ENCODE measurements at regions not wholly inside any gene's neighbourhood (a gene's known extent, or its start where the extent isn't known, plus 50 kb on each side); places are given as distances from the start of the nearest gene placed in this dataset.

GRCh38 chr7:66867198-66867790, 53.7 kb upstream of the TMEM248 start (continued):
- no peak for TF ChIP-seq JUNB (IDR thresholded peaks at IDR 0.05)
- no peak for TF ChIP-seq ZC3H11A (IDR thresholded peaks at IDR 0.05)
- TF ChIP-seq RFX5 (IDR thresholded peaks at IDR 0.05), result no peak
- TF ChIP-seq TFCP2L1 (CRISPR knock-in tag; IDR thresholded peaks at IDR 0.05), result no peak
- TF ChIP-seq FOSB (CRISPR knock-in tag; IDR thresholded peaks at IDR 0.05), result no peak
- TF ChIP-seq MYC (IDR thresholded peaks at IDR 0.05; ENCODE audit: borderline replicate concordance, low read length), result no peak
- TF ChIP-seq HOXA7 (CRISPR knock-in tag; IDR thresholded peaks at IDR 0.05), result no peak
- TF ChIP-seq ESRRA (IDR thresholded peaks at IDR 0.05; ENCODE audit: borderline replicate concordance, low read length), result no peak

- WGBS (ENCODE audit: missing lambda C conversion rate), result 90% methylated on average over 5 of the region's 5 CpGs
- Histone ChIP-seq H3K4me3 (no peak overlapping the region), H3K9me3 (no peaks in the 10 kb centered on the region), H3K27ac (no peak overlapping the region), H3K4me2 (no peak overlapping the region), H3K4me1 (no peaks in the 10 kb centered on the region)
- ATAC-seq, result no peak
- no peak for FAIRE-seq
- ChIA-PET POLR2A (interaction anchor here (1.1 kb wide), 1 partner anchor 25 kb away, joined by 3 read pairs; no protein-coding TSS in a partner anchor), CTCF (interaction anchor here (0.6 kb wide), 1 partner anchor 398 kb away, joined by 3 read pairs; no protein-coding TSS in a partner anchor)
- DNase-seq (ENCODE audit: low read depth in 1 of 2, low spot score in 1 of 2), result no peak
- TF ChIP-seq KDM5A (IDR thresholded peaks at IDR 0.05) (no peak), HEYL (CRISPR knock-in tag; IDR thresholded peaks at IDR 0.05) (no peak), MYC (IDR thresholded peaks at IDR 0.05; ENCODE audit: borderline replicate concordance, low read length) (no peak), SREBF2 (IDR thresholded peaks at IDR 0.05) (no peak), FOXS1 (CRISPR knock-in tag; IDR thresholded peaks at IDR 0.05) (no peak), ZFP36 (IDR thresholded peaks at IDR 0.05; ENCODE audit: borderline replicate concordance, partially characterized antibody) (no peak), SMC3 (IDR thresholded peaks at IDR 0.05) (no peak), PBX3 (IDR thresholded peaks at IDR 0.05) (no peak), RFX5 (IDR thresholded peaks at IDR 0.05) (no peak)
- TF ChIP-seq, protein P1, sequence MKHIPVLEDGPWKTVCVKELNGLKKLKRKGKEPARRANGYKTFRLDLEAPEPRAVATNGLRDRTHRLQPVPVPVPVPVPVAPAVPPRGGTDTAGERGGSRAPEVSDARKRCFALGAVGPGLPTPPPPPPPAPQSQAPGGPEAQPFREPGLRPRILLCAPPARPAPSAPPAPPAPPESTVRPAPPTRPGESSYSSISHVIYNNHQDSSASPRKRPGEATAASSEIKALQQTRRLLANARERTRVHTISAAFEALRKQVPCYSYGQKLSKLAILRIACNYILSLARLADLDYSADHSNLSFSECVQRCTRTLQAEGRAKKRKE (CRISPR knock-in tag; IDR thresholded peaks at IDR 0.05; ENCODE audit: low read depth), result no peak
- TF ChIP-seq, protein P2, sequence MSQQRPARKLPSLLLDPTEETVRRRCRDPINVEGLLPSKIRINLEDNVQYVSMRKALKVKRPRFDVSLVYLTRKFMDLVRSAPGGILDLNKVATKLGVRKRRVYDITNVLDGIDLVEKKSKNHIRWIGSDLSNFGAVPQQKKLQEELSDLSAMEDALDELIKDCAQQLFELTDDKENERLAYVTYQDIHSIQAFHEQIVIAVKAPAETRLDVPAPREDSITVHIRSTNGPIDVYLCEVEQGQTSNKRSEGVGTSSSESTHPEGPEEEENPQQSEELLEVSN (IDR thresholded peaks at IDR 0.05; ENCODE audit: borderline replicate concordance, low read depth), result no peak
These were observed 51.2 kb upstream of the TMEM248 start for GRCh38 chr7:66869660-66870450.

DNA sequence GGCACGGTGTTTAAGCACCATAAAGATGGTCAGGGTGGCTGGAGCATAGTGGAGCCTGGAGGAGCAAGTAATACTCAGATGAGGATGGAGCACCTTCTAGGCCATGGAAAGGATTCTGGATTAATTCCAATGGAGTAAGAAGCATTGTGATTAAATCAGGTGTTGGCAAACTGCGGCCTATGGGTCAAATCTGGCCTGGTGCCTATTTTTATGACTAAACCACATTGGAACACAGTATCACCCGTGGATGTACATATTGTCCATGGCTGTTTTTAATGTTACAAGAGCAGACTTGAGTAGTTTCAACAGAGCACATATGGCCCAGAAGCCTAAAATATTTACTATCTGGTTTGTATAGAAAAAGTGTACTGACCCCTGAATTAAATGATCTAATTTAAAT, 49.9 kb upstream of the TMEM248 start:
- Histone ChIP-seq H3K4me3 (no peak overlapping the region), H3K9me3 (no peaks in the 10 kb centered on the region), H3K27ac (no peak overlapping the region), H3K4me2 (no peak overlapping the region), H3K4me1 (no peaks in the 10 kb centered on the region)
- TF ChIP-seq CHD4 (IDR thresholded peaks at IDR 0.05; ENCODE audit: borderline replicate concordance) (no peak), HEYL (CRISPR knock-in tag; IDR thresholded peaks at IDR 0.05) (no peak), NFE2L2 (conservative IDR thresholded peaks at IDR 0.05; ENCODE audit: low read length) (no peak), CBX8 (IDR thresholded peaks at IDR 0.05) (no peak), ELK1 (IDR thresholded peaks at IDR 0.05; ENCODE audit: low read depth, low read length) (no peak)
- 83% methylated on average over 3 of the region's 3 CpGs for WGBS (ENCODE audit: missing lambda C conversion rate)
- FAIRE-seq (no peak), ATAC-seq (no peak), DNase-seq (ENCODE audit: low read depth in 1 of 2, low spot score in 1 of 2) (no peak)
- ChIA-PET CTCF (no interaction called here), POLR2A (interaction anchor here (1.1 kb wide), 1 partner anchor 26 kb away, joined by 3 read pairs; no protein-coding TSS in a partner anchor)
